Subcutaneous abdominal adipose tissue (tissue), 5 donors: ENCODE measurements at regions not wholly inside any gene's neighbourhood (a gene's known extent, or its start where the extent isn't known, plus 50 kb on each side); places are given as distances from the start of the nearest gene placed in this dataset.

Experiments used
- H3K27ac ChIP-seq: one replicate; pipeline ENCODE4 v1.7.0; 2013; ENCODE audit warnings: low read depth, mild to moderate bottlenecking, inconsistent platforms, low read length, moderate library complexity
- H3K27me3 ChIP-seq, 5 donors: one replicate each; pipeline ENCODE4 v1.7.0; 2013; ENCODE audit warnings: low read length in 5 of 5, inconsistent platforms in 1 of 5; ENCODE audit not compliant: control insufficient read depth in 5 of 5, insufficient read depth in 4 of 5
- H3K36me3 ChIP-seq, 5 donors: one replicate each; pipeline ENCODE4 v1.7.0; 2013; ENCODE audit warnings: low read length in 5 of 5; ENCODE audit not compliant: control insufficient read depth in 5 of 5, insufficient read depth in 5 of 5
- H3K4me1 ChIP-seq, 5 donors: one replicate each; pipeline ENCODE4 v1.7.0; 2013; ENCODE audit warnings: low read length in 5 of 5, mild to moderate bottlenecking in 3 of 5, moderate library complexity in 1 of 5; ENCODE audit not compliant: control insufficient read depth in 5 of 5, insufficient read depth in 5 of 5
- H3K4me3 ChIP-seq, 5 donors: one replicate each; pipeline ENCODE4 v1.7.0; 2013; ENCODE audit warnings: low read length in 5 of 5, low read depth in 1 of 5
- H3K9ac ChIP-seq, 5 donors: one replicate each; pipeline ENCODE4 v1.7.0; 2013; ENCODE audit warnings: low read length in 5 of 5, mild to moderate bottlenecking in 4 of 5, moderate library complexity in 3 of 5
- H3K9me3 ChIP-seq, 5 donors: one replicate each; pipeline ENCODE4 v1.7.0; 2013; ENCODE audit warnings: low read length in 5 of 5; ENCODE audit not compliant: control insufficient read depth in 5 of 5
- donor health status: healthy.
- donor health status: healthy.
- donor health status: healthy.
- donor health status: healthy.
- donor health status: healthy.

DNA sequence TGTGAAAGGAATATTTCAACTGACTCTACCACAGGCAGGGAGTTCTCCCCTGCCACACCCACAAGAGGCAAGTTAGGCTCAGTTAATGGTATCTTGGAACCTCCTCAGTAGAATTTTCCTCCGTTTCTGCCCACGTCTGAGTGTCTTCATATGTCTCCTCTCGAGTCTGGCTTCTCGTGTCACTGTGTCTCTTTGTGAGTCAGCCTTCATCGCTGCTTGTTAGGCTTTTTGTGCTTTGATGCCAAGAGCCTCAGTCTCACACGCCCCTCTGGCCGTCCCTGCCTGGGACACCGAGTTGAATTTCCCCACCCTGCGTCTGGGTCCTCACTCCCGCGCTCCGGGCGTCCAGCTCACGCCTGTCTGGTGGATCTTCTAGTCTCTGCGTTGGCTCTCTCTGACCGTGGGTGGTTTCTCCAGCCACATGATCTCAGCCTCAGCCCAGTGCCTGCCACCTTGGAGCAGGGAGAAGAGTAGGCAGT lies 125.7 kb upstream of the GADD45A start:
- Histone ChIP-seq H3K27me3 (no peaks in the 10 kb centered on the region), H3K4me3 (peak overlapping the region in 2 of 5 donors; percentile 41 to 47), H3K27ac (peak overlapping the region; percentile 30), H3K4me1 (peaks cover 10 to 42% (median 38%) of the 10 kb centered on the region in 5 donors), H3K9me3 (no peaks in the 10 kb centered on the region), H3K36me3 (no peaks in the 10 kb centered on the region), H3K9ac (peak overlapping the region in 3 of 5 donors; percentile 5 to 56 (median 35))

DNA sequence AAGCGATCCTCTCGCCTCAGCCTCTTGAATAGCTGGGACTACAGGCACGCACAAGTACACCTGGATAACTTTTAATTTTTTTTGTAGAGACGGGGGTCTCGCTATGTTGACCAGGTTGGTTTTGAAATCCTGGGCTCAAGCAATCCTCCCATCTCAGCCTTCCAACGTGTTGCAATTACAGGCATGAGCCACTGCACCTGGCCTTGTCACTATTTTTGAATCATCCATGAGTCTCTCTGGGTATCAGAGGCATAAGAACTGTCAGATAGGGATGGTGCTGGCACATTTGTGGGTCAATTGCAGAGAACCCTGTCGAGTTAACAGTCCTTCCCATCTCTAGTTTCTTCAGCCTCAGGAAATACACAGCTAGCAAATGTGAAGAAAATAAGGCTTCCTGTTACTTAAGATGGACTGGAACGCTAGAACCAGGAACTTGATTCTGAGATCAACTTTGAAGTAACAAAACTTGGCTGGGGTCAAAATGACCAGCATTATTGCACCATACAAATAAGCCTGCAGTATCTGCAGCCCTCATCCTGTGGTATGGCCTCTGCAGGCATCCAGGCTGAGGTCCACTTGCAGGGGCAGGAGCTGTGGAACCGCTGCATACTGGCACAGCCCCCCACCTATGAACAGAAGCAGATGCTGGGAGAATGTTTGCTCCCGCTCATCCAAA lies 124.3 kb upstream of the GADD45A start:
- peak overlapping the region; percentile 60 for H3K27ac ChIP-seq

DNA sequence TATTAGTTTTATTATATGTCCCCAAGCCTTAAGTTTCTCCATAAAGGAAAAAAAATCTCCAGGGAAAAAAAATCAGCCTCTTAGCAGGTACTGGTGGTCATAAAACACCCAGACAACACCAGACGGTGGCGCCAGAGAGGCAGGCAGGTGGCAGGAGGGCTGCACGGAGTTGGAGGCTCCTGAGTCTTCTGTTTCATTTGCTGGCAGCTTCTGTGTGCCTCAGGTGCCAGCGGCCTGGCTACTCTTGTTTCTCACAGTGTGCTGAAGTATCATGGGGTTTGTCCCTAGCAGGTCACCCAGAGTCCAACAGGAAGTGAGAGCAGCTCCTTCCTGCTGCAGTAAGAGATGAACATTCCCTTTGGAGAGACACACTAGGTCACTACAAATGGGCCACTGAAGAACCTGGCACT lies 123.3 kb upstream of the GADD45A start:
- Histone ChIP-seq H3K36me3 (no peaks in the 10 kb centered on the region), H3K27ac (peak overlapping the region; percentile 60), H3K9ac (no peak overlapping the region)

More for the DNA sequence above, 124.3 kb upstream of the GADD45A start:
- Histone ChIP-seq H3K36me3 (no peaks in the 10 kb centered on the region), H3K27me3 (no peaks in the 10 kb centered on the region), H3K9me3 (no peaks in the 10 kb centered on the region), H3K4me3 (no peak overlapping the region), H3K9ac (no peak overlapping the region), H3K4me1 (peaks cover 15 to 51% (median 45%) of the 10 kb centered on the region in 5 donors)

DNA sequence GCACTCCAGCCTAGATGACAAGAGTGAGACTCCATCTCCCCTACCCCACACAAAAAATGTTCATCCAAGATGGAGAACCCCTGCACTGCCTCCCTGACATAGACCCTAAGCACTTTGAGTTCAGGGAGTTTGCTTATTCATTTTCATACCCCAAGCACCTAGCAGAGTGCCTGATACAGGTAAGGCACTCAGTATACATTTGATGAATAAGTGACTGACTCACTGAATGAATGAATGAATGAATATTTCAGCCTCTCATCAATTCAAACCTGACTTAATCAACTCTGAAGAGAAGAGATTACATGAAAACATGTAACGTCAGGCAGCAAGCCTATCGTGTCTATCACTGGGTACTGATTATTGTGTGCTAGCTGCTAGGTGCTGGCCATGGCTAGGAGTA lies 121.3 kb upstream of the GADD45A start:
- H3K27ac ChIP-seq = peak overlapping the region; percentile 86
- H3K27me3 ChIP-seq = no peaks in the 10 kb centered on the region
- peak overlapping the region in 3 of 5 donors; percentile 30 to 39 (median 37) for H3K4me3 ChIP-seq
- H3K9ac ChIP-seq = peak overlapping the region in 3 of 5 donors; percentile 15 to 89 (median 25)
- peaks cover 15 to 45% (median 38%) of the 10 kb centered on the region in 5 donors for H3K4me1 ChIP-seq
- H3K36me3 ChIP-seq = no peaks in the 10 kb centered on the region
- H3K9me3 ChIP-seq = no peaks in the 10 kb centered on the region

More for the DNA sequence above, 123.3 kb upstream of the GADD45A start:
- no peaks in the 10 kb centered on the region for H3K9me3 ChIP-seq
- H3K4me3 ChIP-seq = no peak overlapping the region
- no peaks in the 10 kb centered on the region for H3K27me3 ChIP-seq
- peaks cover 15 to 51% (median 39%) of the 10 kb centered on the region in 5 donors for H3K4me1 ChIP-seq

DNA sequence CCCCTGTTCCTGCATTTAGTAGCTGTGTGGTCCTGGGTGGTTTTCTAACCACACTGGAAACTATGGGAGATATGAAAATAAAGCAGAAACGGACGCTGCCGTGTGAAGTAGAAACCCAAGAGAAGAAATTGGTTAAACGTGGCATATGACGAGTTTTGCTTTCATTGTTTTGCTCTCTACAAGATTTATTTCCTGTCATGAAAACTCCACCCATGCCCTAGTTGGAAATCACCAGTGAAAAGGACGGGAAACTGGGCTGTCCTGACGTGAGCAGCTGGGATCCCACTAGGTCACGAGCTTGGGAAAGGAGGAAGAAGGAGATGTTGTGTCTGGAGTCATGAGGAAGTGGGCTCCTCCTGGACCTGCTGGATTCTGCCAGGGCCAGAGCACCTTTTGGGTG lies 120.8 kb upstream of the GADD45A start:
- Histone ChIP-seq H3K4me1 (peaks cover 15 to 40% (median 33%) of the 10 kb centered on the region in 5 donors), H3K27me3 (no peaks in the 10 kb centered on the region), H3K27ac (peak overlapping the region; percentile 86), H3K9ac (peak overlapping the region in 3 of 5 donors; percentile 15 to 89 (median 25)), H3K36me3 (no peaks in the 10 kb centered on the region), H3K9me3 (no peaks in the 10 kb centered on the region), H3K4me3 (peak overlapping the region in 3 of 5 donors; percentile 30 to 39 (median 37))

DNA sequence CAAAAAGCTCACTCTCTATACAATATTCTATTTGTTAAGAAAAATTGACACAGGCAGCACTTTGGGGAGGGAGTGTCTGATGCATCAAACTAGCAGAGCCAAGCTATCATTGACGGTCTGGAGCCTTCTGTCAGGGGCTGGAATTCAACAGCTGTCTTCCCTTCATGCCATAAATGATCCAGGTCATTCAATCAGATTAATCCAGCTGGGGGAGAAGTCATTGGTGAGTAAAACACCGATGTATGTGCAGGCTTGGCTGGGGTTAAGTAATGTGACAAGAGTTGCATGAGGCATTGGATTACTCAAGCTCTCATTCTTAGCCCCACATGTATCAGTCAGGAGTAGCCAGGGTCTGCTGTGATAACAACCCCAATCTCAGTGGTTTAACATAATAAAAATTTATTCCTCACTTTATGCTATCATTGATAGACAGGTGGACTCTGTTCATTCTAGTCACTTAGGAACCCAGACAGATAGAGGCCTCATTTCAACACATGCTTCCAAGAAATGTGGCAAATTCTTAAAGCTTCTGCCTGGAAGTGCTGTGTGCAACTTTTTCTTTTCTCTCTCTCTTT lies 118.1 kb upstream of the GADD45A start:
- H3K27me3 ChIP-seq = no peaks in the 10 kb centered on the region
- H3K36me3 ChIP-seq = no peaks in the 10 kb centered on the region
- H3K9me3 ChIP-seq = no peaks in the 10 kb centered on the region
- no peak overlapping the region for H3K9ac ChIP-seq
- no peak overlapping the region for H3K4me3 ChIP-seq
- peaks cover 13 to 41% (median 29%) of the 10 kb centered on the region in 5 donors for H3K4me1 ChIP-seq
- no peak overlapping the region for H3K27ac ChIP-seq

DNA sequence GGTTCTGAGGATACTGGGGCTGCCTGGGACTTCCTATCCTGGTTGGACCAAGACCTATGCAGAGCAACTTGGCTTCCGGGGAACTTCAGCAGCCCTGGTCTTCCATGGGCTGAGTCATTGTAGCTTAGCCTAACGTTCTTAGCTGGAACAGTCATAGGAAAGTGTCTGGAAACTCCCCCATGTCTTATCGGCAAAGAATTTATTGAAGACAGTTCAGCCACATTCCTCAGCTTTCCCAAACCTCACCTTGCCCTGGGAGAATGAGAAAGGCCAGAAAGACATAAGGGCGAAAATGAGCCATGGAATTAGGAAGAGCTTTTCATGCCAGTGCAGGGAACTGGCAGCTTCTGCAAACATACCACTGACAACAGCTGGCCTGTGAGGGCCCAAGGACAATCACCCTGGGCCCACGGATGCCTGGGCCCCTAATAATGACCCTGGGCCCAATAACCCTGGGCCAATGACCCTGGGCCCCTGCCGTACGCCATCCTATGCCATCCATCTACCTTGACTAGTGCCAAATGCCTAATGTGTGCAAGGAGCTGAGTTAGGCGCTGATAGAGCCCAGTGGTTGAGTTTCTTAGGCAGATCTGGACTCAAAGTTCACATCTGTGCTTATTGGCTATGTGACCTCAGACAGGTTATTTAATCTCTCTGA lies 114.4 kb upstream of the GADD45A start:
- H3K27ac ChIP-seq = peak overlapping the region; percentile 87
- H3K36me3 ChIP-seq = no peaks in the 10 kb centered on the region
- H3K27me3 ChIP-seq = no peaks in the 10 kb centered on the region
- no peak overlapping the region for H3K4me3 ChIP-seq
- peaks cover 2 to 42% (median 29%) of the 10 kb centered on the region in 5 donors for H3K4me1 ChIP-seq
- no peak overlapping the region for H3K9ac ChIP-seq
- H3K9me3 ChIP-seq = no peaks in the 10 kb centered on the region

DNA sequence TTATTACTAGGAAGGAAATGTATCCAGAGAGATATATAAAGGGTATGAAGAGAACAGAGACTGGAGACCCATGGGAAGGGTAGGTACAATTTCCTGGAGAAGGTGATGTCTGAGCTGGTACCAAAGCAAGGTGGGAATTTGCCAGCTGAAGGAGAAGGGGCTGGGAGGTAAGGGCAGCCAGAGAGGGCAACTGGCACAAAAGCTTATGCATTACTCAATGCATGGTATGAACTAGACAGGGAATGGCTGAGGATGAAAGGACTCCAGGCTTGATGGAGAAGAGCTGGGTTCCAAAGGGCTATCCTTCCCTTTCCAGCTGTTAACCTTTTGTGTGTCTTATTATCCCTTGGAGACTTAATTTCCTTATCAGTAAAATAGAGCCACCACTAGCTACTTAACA lies 113.6 kb upstream of the GADD45A start:
- Histone ChIP-seq H3K36me3 (no peaks in the 10 kb centered on the region), H3K9ac (peak overlapping the region in 1 of 5 donors; percentile 60), H3K9me3 (no peaks in the 10 kb centered on the region), H3K27me3 (no peaks in the 10 kb centered on the region), H3K4me1 (peaks cover 2 to 42% (median 29%) of the 10 kb centered on the region in 5 donors), H3K4me3 (no peak overlapping the region), H3K27ac (peak overlapping the region; percentile 87)

DNA sequence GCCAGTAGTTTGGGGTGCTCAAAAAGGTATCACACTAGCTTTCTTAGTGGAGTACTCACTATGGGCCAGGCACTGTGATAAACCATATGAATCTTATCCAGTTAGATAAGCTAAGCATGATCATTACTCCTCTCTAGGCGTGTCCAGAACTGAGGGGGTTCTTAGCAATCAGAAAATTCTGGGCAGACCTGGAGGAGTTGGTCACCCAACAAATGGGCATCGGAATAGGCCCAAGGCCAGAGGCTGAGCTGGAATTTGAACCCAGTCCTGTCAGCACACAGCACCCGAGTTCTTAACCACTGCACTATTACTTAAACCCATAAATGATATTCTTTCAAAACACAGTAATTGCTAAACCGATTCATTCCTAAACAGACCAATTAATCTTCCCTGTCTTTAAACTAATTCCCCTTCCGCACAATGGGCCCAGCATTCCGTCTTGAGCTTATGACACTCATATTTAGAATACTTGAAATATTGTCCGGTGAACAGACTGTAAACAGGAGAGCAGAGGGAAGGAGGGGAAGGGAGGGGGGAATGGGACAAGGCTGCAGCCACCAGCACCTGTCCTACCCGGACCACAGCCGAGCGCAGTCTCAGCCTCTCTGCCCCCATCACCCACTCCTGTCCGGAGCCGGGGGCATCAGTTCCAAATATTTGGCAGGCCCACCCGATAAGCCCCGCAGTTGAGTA lies 113.0 kb upstream of the GADD45A start:
- Histone ChIP-seq H3K27me3 (no peaks in the 10 kb centered on the region), H3K9ac (peak overlapping the region in 2 of 5 donors; percentile 37 to 60), H3K4me3 (no peak overlapping the region), H3K9me3 (no peaks in the 10 kb centered on the region), H3K4me1 (peaks cover 2 to 42% (median 29%) of the 10 kb centered on the region in 5 donors), H3K36me3 (no peaks in the 10 kb centered on the region), H3K27ac (peak overlapping the region; percentile 87)
